Mucosa of descending colon (tissue), 3 donors: ENCODE measurements at regions not wholly inside any gene's neighbourhood (a gene's known extent, or its start where the extent isn't known, plus 50 kb on each side); places are given as distances from the start of the nearest gene placed in this dataset.
"Not testable (repeated sequence)": the region's sequence is repeated elsewhere in the genome, so short reads cannot be mapped to it uniquely, and the experiment has no call there.

Experiments
- ATAC-seq: fragments of 200-7000 bp; cut with Tn5 transposase; one replicate; pipeline ENCODE4 v1.9.1; 2020; ENCODE audit warnings: mild to moderate bottlenecking, moderate library complexity
- DNase-seq, 3 donors: peaks; one replicate each; pipeline ENCODE4 v3.0.0-alpha.2; 2020
- H3K36me3 ChIP-seq: fragments of 200-600 bp; one replicate; pipeline ENCODE4 v1.8.0; 2021; ENCODE audit warnings: low read depth, mild to moderate bottlenecking
- H3K4me1 ChIP-seq: fragments of 200-600 bp; one replicate; pipeline ENCODE4 v1.8.0; 2021; ENCODE audit warnings: low read depth, mild to moderate bottlenecking
- H3K4me3 ChIP-seq: fragments of 200-600 bp; one replicate; pipeline ENCODE4 v1.8.0; 2021; ENCODE audit warnings: mild to moderate bottlenecking
- H3K9me3 ChIP-seq: fragments of 200-600 bp; one replicate; pipeline ENCODE4 v1.8.0; 2021; ENCODE audit warnings: mild to moderate bottlenecking
- intact Hi-C, 2 donors: fragments of 100-400 bp; cut with DNase I in 1 of 2; cut with micrococcal nuclease in 1 of 2; formaldehyde crosslinking; loops; one replicate each; pipeline versions ENCODE4 v1.11.0 to v1.11.1; 2022; cut with DNase I, micrococcal nuclease
- TF ChIP-seq, protein P1 (sequence below): fragments of 200-600 bp; IDR thresholded peaks from one replicate; pipeline ENCODE4 v1.8.0; 2022; ENCODE audit warnings: antibody characterized with exemption, mild to moderate bottlenecking
- donor health status: DM: no; HTN: no; CAD: no; lungs with moderate emphysema.
- donor health status: DM: no; HTN: no; CAD: no.
- donor health status: DM: no; HTN: yes; CAD: no.

DNA sequence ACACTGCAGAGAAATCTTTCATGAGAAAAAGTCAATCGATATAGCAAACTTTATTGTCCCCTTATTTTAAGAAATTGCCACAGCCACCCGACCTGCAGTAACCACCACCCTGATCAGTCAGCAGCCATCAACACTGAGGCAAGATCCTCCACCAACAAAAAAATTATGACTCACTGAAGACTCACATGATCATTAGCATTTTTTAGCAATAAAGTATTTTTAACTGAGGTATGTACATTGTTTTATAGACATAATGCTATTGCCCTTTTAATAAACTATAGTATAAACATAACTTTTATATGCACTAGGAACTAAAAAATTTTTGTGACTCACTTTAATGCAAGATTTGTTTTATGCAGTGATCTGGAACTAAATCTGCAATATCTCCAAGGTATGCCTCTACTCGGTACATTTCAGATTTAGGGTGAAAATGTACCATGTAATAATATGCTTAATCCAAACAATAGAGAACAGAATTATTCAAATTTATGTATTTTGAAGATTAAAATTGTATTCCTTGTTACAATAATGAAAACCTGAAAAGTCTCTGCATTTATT, 79.2 kb upstream of the CEP126 start:
- intact Hi-C loops, result no loop called here

DNA sequence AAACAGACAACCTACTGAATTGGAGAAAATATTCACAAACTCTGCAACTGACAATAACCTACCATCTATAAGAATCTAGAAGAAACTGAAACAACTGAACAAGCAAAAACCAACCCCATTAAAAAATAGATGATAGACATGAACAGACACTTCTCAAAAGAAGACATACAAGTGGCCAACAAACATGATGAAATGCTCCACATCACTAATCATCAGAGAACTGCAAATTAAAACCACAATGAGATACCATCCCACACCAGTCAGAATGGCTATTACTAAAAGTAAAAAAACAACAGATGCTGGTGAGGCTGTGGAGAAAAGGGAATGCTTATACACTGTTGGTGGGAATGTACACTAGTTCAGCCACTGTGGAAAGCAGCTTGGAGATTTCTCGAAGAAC, 84.3 kb upstream of the CEP126 start:
- DNase-seq, ATAC-seq, H3K4me3 ChIP-seq, intact Hi-C loops, H3K4me1 ChIP-seq, H3K36me3 ChIP-seq, H3K9me3 ChIP-seq: not testable (repeated sequence)

More for the DNA sequence above, 79.2 kb upstream of the CEP126 start:
- H3K4me3 ChIP-seq, result no peak overlapping the region
- no peaks in the 10 kb centered on the region for H3K9me3 ChIP-seq
- no peaks in the 10 kb centered on the region for H3K4me1 ChIP-seq
- ATAC-seq (no peak), DNase-seq (no peak)
- TF ChIP-seq, protein P1, sequence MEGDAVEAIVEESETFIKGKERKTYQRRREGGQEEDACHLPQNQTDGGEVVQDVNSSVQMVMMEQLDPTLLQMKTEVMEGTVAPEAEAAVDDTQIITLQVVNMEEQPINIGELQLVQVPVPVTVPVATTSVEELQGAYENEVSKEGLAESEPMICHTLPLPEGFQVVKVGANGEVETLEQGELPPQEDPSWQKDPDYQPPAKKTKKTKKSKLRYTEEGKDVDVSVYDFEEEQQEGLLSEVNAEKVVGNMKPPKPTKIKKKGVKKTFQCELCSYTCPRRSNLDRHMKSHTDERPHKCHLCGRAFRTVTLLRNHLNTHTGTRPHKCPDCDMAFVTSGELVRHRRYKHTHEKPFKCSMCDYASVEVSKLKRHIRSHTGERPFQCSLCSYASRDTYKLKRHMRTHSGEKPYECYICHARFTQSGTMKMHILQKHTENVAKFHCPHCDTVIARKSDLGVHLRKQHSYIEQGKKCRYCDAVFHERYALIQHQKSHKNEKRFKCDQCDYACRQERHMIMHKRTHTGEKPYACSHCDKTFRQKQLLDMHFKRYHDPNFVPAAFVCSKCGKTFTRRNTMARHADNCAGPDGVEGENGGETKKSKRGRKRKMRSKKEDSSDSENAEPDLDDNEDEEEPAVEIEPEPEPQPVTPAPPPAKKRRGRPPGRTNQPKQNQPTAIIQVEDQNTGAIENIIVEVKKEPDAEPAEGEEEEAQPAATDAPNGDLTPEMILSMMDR, result no peak
- H3K36me3 ChIP-seq, result no peaks in the 10 kb centered on the region

DNA sequence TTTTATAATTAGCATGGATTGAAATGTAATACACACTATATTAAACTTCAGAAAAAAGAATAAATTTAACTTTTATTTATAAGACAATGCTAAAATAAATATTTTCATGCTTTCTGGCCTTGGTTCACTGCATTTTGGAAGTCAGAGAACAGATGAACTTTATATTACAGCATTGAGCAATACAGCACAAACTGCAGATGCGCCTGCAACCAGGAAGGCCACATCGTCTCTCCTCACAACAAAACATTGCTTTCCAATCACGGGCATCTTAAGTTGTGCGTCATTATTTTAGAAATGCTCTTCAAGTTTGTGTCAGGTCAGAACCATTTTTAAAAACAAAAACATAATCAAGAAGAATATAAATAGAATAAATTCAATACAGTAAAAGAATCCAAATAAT, 89.3 kb upstream of the CEP126 start:
- Histone ChIP-seq H3K4me1 (no peaks in the 10 kb centered on the region), H3K9me3 (no peaks in the 10 kb centered on the region), H3K4me3 (no peak overlapping the region), H3K36me3 (no peaks in the 10 kb centered on the region)
- intact Hi-C loops, result no loop called here
- TF ChIP-seq, protein P1, result no peak
- ATAC-seq, result no peak
- no peak for DNase-seq

DNA sequence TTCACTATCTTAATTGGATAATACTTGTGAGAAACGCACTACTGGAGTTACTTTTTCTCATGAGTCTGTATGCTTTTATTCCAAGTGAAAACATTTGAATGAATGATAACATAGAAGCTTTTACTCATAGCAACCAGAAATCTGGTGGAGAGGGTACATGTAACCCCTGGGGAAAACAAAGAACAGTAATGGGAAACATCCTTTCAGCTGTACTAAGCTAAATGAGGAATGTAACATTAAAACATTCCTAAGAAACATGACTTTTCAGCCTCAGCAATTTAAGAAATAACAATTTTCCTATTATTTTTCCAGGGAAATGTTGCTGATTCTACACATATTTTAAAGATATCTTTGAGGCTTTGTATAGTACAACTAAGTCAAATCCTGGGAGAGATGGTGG, 97.2 kb upstream of the CEP126 start:
- Histone ChIP-seq H3K36me3 (no peaks in the 10 kb centered on the region), H3K9me3 (no peaks in the 10 kb centered on the region), H3K4me1 (no peaks in the 10 kb centered on the region), H3K4me3 (no peak overlapping the region)
- intact Hi-C loops, result no loop called here
- no peak for DNase-seq
- ATAC-seq, result no peak
- TF ChIP-seq, protein P1, result no peak

DNA sequence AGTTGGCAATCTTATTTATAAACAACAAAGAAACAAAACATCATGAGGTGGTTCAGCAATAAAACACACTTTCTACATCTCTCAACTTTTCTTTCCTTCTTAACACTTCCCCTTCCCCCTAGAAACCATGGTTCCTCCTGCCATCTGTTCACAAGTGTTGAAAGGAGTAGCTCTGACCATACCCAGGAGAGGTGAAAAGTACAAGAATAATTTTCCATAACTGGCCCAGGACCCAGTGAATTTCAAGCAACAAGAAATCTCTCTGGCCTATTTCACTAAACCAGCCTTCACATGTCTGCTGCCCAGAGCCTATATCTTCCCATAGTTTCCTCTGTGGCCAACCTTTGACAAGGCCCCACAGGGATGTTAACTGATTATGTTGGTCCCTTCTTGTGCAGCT, 98.2 kb upstream of the CEP126 start:
- DNase-seq, result no peak
- TF ChIP-seq, protein P1, result no peak
- no peak for ATAC-seq
- Histone ChIP-seq H3K4me1 (no peaks in the 10 kb centered on the region), H3K4me3 (no peak overlapping the region), H3K36me3 (no peaks in the 10 kb centered on the region), H3K9me3 (no peaks in the 10 kb centered on the region)
- intact Hi-C loops, result no loop called here

DNA sequence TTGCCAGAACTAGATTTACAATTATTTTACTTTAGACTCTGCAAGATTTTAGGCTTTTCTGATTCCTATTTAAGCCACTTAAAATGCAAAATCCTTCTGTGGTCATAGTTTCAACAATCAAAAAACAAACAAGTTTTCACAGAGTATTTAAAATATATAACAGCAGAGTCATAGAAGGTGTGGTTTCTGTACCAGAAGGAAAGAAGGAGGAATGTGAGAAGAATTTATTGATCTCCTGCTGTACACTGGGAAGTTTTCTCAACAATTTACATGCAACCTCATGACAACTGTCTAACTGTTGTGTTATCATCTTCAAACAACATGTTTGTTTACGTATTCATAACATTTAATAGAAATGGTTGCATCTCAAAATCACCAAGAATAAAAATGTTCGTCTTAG, 102.3 kb upstream of the CEP126 start:
- Histone ChIP-seq H3K4me1 (no peaks in the 10 kb centered on the region), H3K4me3 (no peak overlapping the region), H3K9me3 (no peaks in the 10 kb centered on the region), H3K36me3 (no peaks in the 10 kb centered on the region)
- TF ChIP-seq, protein P1, result no peak
- DNase-seq (no peak), ATAC-seq (no peak)
- intact Hi-C loops, result no loop called here
